HEK293 (cell line): ENCODE measurements at regions not wholly inside any gene's neighbourhood (a gene's known extent, or its start where the extent isn't known, plus 50 kb on each side); places are given as distances from the start of the nearest gene placed in this dataset.
A peak's percentile ranks its signal among the peaks of the same experiment; 100 is the strongest.

ENCODE experiments used
- CTCF ChIA-PET: fragments of 350-600 bp; formaldehyde crosslinking; extraction: SDS; loops from one replicate; lab custom pipeline; 2021; ENCODE audit warnings: antibody characterized with exemption; lab: Yijun Ruan, JAX
- POLR2A ChIA-PET: fragments of 300-600 bp; formaldehyde crosslinking; extraction: SDS; loops from one replicate; lab custom pipeline; 2020; ENCODE audit warnings: antibody characterized with exemption, inconsistent platforms; lab: Yijun Ruan, JAX
- H3K27ac ChIP-seq: fragments of 200-500 bp; sonication (Bioruptor generic); 2 replicates; pipeline ENCODE4 v1.5.1; 2014; ENCODE audit warnings: low read depth, low read length, control low read depth, inconsistent platforms; ENCODE audit errors: extremely low read depth
- H3K36me3 ChIP-seq, 2 experiments: fragments of 200-500 bp in 1 of 2; sonication (Bioruptor generic) in 1 of 2; 1 replicate in 1 of 2; 2 replicates in 1 of 2; pipeline ENCODE4 v1.5.1; 2014 to 2017; ENCODE audit warnings: inconsistent platforms in 2 of 2, low read length in 2 of 2; ENCODE audit not compliant: control insufficient read depth in 2 of 2, insufficient read depth in 1 of 2
- H3K4me1 ChIP-seq: fragments of 200-500 bp; sonication (Bioruptor generic); 2 replicates; pipeline ENCODE4 v1.5.1; 2014; ENCODE audit warnings: mild to moderate bottlenecking, low read length, inconsistent platforms; ENCODE audit not compliant: control insufficient read depth, insufficient read depth
- H3K4me3 ChIP-seq: 2 replicates; pipeline ENCODE4 v1.5.1; 2011; ENCODE audit warnings: low read depth, mild to moderate bottlenecking, control low read depth, low read length, moderate library complexity
- H3K9me3 ChIP-seq: fragments of 200-500 bp; sonication (Bioruptor generic); 2 replicates; pipeline ENCODE4 v1.5.1; 2014; ENCODE audit warnings: low read depth, low read length, inconsistent platforms; ENCODE audit not compliant: control insufficient read depth, insufficient read depth
- KLF7 ChIP-seq: fragments of 450-650 bp; formaldehyde crosslinking; IDR thresholded peaks from 2 replicates; pipeline ENCODE4 v1.5.1; 2016; ENCODE audit warnings: missing biosample characterization, missing genetic modification characterization, borderline replicate concordance
- MYNN ChIP-seq: fragments of 450-650 bp; formaldehyde crosslinking; IDR thresholded peaks from 2 replicates; pipeline ENCODE4 v1.5.1; 2016; ENCODE audit warnings: missing biosample characterization, missing genetic modification characterization, borderline replicate concordance
- PRDM1 ChIP-seq: fragments of 450-650 bp; formaldehyde crosslinking; IDR thresholded peaks from 2 replicates; pipeline ENCODE4; 2016; ENCODE audit warnings: missing biosample characterization, missing genetic modification characterization
- TCF7L2 ChIP-seq: IDR thresholded peaks from 2 replicates; pipeline ENCODE4 v1.6.1; 2011; ENCODE audit warnings: low read depth, mild to moderate bottlenecking, inconsistent platforms, low read length, moderate library complexity, borderline replicate concordance
- ZBTB1 ChIP-seq: fragments of 450-650 bp; formaldehyde crosslinking; IDR thresholded peaks from 2 replicates; pipeline ENCODE4 v1.5.1; 2016; ENCODE audit warnings: missing biosample characterization, missing genetic modification characterization
- ZBTB17 ChIP-seq: fragments of 450-650 bp; formaldehyde crosslinking; IDR thresholded peaks from 2 replicates; pipeline ENCODE4 v1.5.1; 2016; ENCODE audit warnings: missing biosample characterization, missing genetic modification characterization
- ZFP37 ChIP-seq: fragments of 450-650 bp; formaldehyde crosslinking; IDR thresholded peaks from 2 replicates; pipeline ENCODE4 v1.5.1; 2016; ENCODE audit warnings: missing biosample characterization, missing genetic modification characterization
- ZFP69B ChIP-seq: fragments of 450-650 bp; formaldehyde crosslinking; IDR thresholded peaks from 2 replicates; pipeline ENCODE4 v1.5.1; 2016; ENCODE audit warnings: missing biosample characterization, missing genetic modification characterization
- ZNF155 ChIP-seq: fragments of 450-650 bp; formaldehyde crosslinking; IDR thresholded peaks from 2 replicates; pipeline ENCODE4 v1.5.1; 2016; ENCODE audit warnings: missing biosample characterization, missing genetic modification characterization
- ZNF214 ChIP-seq: fragments of 450-650 bp; formaldehyde crosslinking; IDR thresholded peaks from 2 replicates; pipeline ENCODE4 v1.5.1; 2017; ENCODE audit warnings: missing biosample characterization, mild to moderate bottlenecking, missing genetic modification characterization, borderline replicate concordance
- ZNF223 ChIP-seq: fragments of 450-650 bp; formaldehyde crosslinking; IDR thresholded peaks from 2 replicates; pipeline ENCODE4 v1.5.1; 2016; ENCODE audit warnings: missing biosample characterization, missing genetic modification characterization
- ZNF24 ChIP-seq: fragments of 450-650 bp; formaldehyde crosslinking; IDR thresholded peaks from 2 replicates; pipeline ENCODE4 v1.5.1; 2016; ENCODE audit warnings: missing biosample characterization, missing genetic modification characterization
- ZNF266 ChIP-seq: fragments of 450-650 bp; formaldehyde crosslinking; IDR thresholded peaks from 2 replicates; pipeline ENCODE4 v1.5.1; 2016; ENCODE audit warnings: missing biosample characterization, missing genetic modification characterization, low read depth
- ZNF311 ChIP-seq: fragments of 450-650 bp; formaldehyde crosslinking; IDR thresholded peaks from 2 replicates; pipeline ENCODE4 v1.5.1; 2017; ENCODE audit warnings: missing biosample characterization, missing genetic modification characterization, borderline replicate concordance
- ZNF335 ChIP-seq: fragments of 450-650 bp; formaldehyde crosslinking; conservative IDR thresholded peaks from 2 replicates; pipeline ENCODE4 v1.5.1; 2016; ENCODE audit warnings: missing biosample characterization, missing genetic modification characterization
- ZNF473 ChIP-seq: fragments of 450-650 bp; formaldehyde crosslinking; IDR thresholded peaks from 2 replicates; pipeline ENCODE4 v1.5.1; 2017; ENCODE audit warnings: missing biosample characterization, missing genetic modification characterization
- ZNF571 ChIP-seq: fragments of 450-650 bp; formaldehyde crosslinking; IDR thresholded peaks from 2 replicates; pipeline ENCODE4 v1.5.0; 2017; ENCODE audit warnings: missing biosample characterization, missing genetic modification characterization
- ZNF654 ChIP-seq: fragments of 450-650 bp; formaldehyde crosslinking; IDR thresholded peaks from 2 replicates; pipeline ENCODE4 v1.5.1; 2016; ENCODE audit warnings: low read depth, missing biosample characterization, missing genetic modification characterization
- ZSCAN18 ChIP-seq: fragments of 450-650 bp; formaldehyde crosslinking; IDR thresholded peaks from 2 replicates; pipeline ENCODE4 v1.5.1; 2016; ENCODE audit warnings: missing biosample characterization, missing genetic modification characterization
- TF ChIP-seq, protein P1 (sequence below): fragments of 450-650 bp; formaldehyde crosslinking; IDR thresholded peaks from 2 replicates; pipeline ENCODE4 v1.5.1; 2016; ENCODE audit warnings: missing biosample characterization, missing genetic modification characterization
- TF ChIP-seq, protein P2 (sequence below): fragments of 450-650 bp; formaldehyde crosslinking; IDR thresholded peaks from 2 replicates; pipeline ENCODE4 v1.5.1; 2016; ENCODE audit warnings: missing biosample characterization, missing genetic modification characterization
- TF ChIP-seq, protein P3 (sequence below): fragments of 450-650 bp; formaldehyde crosslinking; optimal IDR thresholded peaks from 2 replicates; pipeline ENCODE3; 2016; ENCODE audit warnings: missing biosample characterization, mild to moderate bottlenecking, missing genetic modification characterization

DNA sequence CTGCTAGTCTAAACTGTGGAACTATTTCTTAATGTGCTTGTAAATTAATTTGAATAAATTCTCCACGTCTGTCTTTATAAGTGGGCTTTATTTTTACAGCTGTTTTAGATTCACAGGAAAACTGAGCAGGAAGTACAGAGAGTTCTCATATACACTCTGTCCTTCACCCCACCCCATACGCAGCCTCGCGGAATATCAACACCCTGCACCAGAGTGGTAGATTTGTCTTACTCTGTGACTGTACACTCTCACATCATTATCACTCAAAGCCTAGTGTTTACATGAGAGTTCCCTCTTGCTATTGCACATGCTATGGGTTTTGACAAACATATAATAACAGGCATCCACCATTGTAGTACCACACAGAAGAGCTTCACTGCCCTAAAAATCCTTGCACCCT, 179.7 kb upstream of the DAB2 start:
- Histone ChIP-seq H3K4me1 (peaks cover 10% of the 10 kb centered on the region; the same call in 1 of the 2 replicates), H3K27ac (no peak overlapping the region), H3K36me3 (no peaks in the 10 kb centered on the region), H3K9me3 (no peaks in the 10 kb centered on the region)
- POLR2A ChIA-PET = no interaction called here
- CTCF ChIA-PET = interaction anchor here (0.5 to 0.6 kb wide), 3 partner anchors 238 to 494 kb away, joined by 3 read pairs; no protein-coding TSS in a partner anchor
- no peak for TF ChIP-seq ZBTB17
- no peak for TF ChIP-seq ZNF266 (tag by site-specific recombination)
- TF ChIP-seq ZBTB1 (tag by site-specific recombination) = no peak
- no peak for TF ChIP-seq ZNF155 (tag by site-specific recombination)
- TF ChIP-seq, protein P1, sequence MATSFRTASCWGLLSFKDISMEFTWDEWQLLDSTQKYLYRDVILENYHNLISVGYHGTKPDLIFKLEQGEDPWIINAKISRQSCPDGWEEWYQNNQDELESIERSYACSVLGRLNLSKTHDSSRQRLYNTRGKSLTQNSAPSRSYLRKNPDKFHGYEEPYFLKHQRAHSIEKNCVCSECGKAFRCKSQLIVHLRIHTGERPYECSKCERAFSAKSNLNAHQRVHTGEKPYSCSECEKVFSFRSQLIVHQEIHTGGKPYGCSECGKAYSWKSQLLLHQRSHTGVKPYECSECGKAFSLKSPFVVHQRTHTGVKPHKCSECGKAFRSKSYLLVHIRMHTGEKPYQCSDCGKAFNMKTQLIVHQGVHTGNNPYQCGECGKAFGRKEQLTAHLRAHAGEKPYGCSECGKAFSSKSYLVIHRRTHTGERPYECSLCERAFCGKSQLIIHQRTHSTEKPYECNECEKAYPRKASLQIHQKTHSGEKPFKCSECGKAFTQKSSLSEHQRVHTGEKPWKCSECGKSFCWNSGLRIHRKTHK (tag by site-specific recombination) = no peak
- TF ChIP-seq, all 188 proteins: peak for 0
- H3K4me3 ChIP-seq = no peak overlapping the region

GRCh38 chr5:39599721-39600431, 175.1 kb upstream of the DAB2 start:
- no peak for TF ChIP-seq MYNN
- no peak for TF ChIP-seq ZSCAN18
- peak; percentile 74 for TF ChIP-seq ZNF654
- ChIA-PET CTCF (interaction anchor here (0.6 to 1.9 kb wide), 15 partner anchors 9 to 1378 kb away, joined by 3 to 6 read pairs (median 4); no protein-coding TSS in a partner anchor), POLR2A (no interaction called here)
- no peaks in the 10 kb centered on the region for H3K9me3 ChIP-seq
- no peak overlapping the region for H3K27ac ChIP-seq
- no peaks in the 10 kb centered on the region for H3K36me3 ChIP-seq
- H3K4me1 ChIP-seq = no peaks in the 10 kb centered on the region
- no peak overlapping the region for H3K4me3 ChIP-seq

- H3K27ac ChIP-seq = no peak overlapping the region
- no peak for TF ChIP-seq ZNF311 (tag by site-specific recombination)
- TF ChIP-seq, all 188 proteins: peak for 0
- no peaks in the 10 kb centered on the region for H3K36me3 ChIP-seq
- no peak overlapping the region for H3K4me3 ChIP-seq
- no peaks in the 10 kb centered on the region for H3K9me3 ChIP-seq
- no peaks in the 10 kb centered on the region for H3K4me1 ChIP-seq
- ChIA-PET CTCF (interaction anchor here (0.6 to 1.9 kb wide), 12 partner anchors 9 to 1377 kb away, joined by 3 to 6 read pairs (median 4); no protein-coding TSS in a partner anchor), POLR2A (no interaction called here)
Observed at GRCh38 chr5:39598661-39599248, 174.0 kb upstream of the DAB2 start.

DNA sequence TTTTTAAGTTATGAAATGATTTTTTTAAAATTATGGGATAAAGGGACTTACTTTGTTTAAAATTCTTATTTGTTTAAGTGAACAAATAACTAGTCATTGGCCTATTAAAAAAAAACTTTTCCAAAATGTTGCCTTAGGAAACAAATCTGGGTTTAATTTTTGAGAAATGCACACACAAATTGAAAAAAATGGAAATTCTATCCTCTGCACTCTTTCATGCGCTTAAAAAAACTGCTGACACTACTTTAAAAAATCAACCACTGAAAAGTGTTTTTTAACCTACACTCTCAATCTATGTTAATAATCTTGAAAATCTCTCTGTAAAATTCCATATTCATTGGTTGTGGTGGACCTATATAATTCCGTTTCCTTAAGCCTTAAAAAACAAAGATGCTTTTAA, 163.4 kb upstream of the DAB2 start:
- H3K4me3 ChIP-seq = no peak overlapping the region
- H3K4me1 ChIP-seq = no peaks in the 10 kb centered on the region
- H3K36me3 ChIP-seq = no peaks in the 10 kb centered on the region
- CTCF ChIA-PET = interaction anchor here (0.6 to 1.6 kb wide), 4 partner anchors 9 to 1198 kb away, joined by 3 to 5 read pairs (median 4); no protein-coding TSS in a partner anchor
- no peak overlapping the region for H3K27ac ChIP-seq
- H3K9me3 ChIP-seq = no peaks in the 10 kb centered on the region
- POLR2A ChIA-PET = no interaction called here
- no peak for TF ChIP-seq PRDM1
- no peak for TF ChIP-seq ZNF571 (tag by site-specific recombination)
- TF ChIP-seq TCF7L2 = no peak
- TF ChIP-seq ZNF214 (tag by site-specific recombination) = no peak
- TF ChIP-seq, protein P2, sequence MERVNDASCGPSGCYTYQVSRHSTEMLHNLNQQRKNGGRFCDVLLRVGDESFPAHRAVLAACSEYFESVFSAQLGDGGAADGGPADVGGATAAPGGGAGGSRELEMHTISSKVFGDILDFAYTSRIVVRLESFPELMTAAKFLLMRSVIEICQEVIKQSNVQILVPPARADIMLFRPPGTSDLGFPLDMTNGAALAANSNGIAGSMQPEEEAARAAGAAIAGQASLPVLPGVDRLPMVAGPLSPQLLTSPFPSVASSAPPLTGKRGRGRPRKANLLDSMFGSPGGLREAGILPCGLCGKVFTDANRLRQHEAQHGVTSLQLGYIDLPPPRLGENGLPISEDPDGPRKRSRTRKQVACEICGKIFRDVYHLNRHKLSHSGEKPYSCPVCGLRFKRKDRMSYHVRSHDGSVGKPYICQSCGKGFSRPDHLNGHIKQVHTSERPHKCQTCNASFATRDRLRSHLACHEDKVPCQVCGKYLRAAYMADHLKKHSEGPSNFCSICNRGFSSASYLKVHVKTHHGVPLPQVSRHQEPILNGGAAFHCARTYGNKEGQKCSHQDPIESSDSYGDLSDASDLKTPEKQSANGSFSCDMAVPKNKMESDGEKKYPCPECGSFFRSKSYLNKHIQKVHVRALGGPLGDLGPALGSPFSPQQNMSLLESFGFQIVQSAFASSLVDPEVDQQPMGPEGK (tag by site-specific recombination) = no peak
- TF ChIP-seq ZNF473 (tag by site-specific recombination) = no peak
- TF ChIP-seq, protein P3, sequence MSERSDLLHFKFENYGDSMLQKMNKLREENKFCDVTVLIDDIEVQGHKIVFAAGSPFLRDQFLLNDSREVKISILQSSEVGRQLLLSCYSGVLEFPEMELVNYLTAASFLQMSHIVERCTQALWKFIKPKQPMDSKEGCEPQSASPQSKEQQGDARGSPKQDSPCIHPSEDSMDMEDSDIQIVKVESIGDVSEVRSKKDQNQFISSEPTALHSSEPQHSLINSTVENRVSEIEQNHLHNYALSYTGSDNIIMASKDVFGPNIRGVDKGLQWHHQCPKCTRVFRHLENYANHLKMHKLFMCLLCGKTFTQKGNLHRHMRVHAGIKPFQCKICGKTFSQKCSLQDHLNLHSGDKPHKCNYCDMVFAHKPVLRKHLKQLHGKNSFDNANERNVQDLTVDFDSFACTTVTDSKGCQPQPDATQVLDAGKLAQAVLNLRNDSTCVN (tag by site-specific recombination) = no peak
- TF ChIP-seq KLF7 (tag by site-specific recombination) = no peak
- no peak for TF ChIP-seq ZFP37 (tag by site-specific recombination)
- no peak for TF ChIP-seq ZNF223
- TF ChIP-seq ZNF24 (tag by site-specific recombination) = no peak
- TF ChIP-seq ZNF335 (tag by site-specific recombination) = no peak
- no peak for TF ChIP-seq ZFP69B (tag by site-specific recombination)
